ENCODE measurements at regions not wholly inside any gene's neighbourhood (a gene's known extent, or its start where the extent isn't known, plus 50 kb on each side); places are given as distances from the start of the nearest gene placed in this dataset.

- Histone ChIP-seq H3K4me1 (ENCODE audit: control insufficient read depth in 1 of 2, insufficient read depth in 2 of 2, low read length in 2 of 2) (no peaks in the 10 kb centered on the region), H3K9ac (ENCODE audit: insufficient read depth, low read length, poor library complexity, severe bottlenecking) (no peak overlapping the region), H3K36me3 (replicated peaks in 1 of 2; ENCODE audit: control insufficient read depth in 1 of 2, insufficient read depth in 2 of 2, low read length in 2 of 2) (no peaks in the 10 kb centered on the region), H3K27ac (ENCODE audit: low read depth in 1 of 2, low read length in 2 of 2) (no peak overlapping the region), H2AFZ (ENCODE audit: insufficient read depth, low read depth, low read length, poor library complexity, severe bottlenecking) (no peak overlapping the region), H4K20me1 (ENCODE audit: insufficient read depth, low read length) (no peaks in the 10 kb centered on the region), H3K4me2 (replicated peaks; ENCODE audit: extremely low read depth, low read length, poor library complexity, severe bottlenecking) (no peak overlapping the region), H3K9me3 (replicated peaks in 1 of 2; ENCODE audit: control insufficient read depth in 1 of 2, insufficient read depth in 1 of 2, low read length in 2 of 2) (peaks cover 0 to 19% of the 10 kb centered on the region in 2 donors), H3K4me3 (replicated peaks in 1 of 3; ENCODE audit: low read depth in 2 of 3, low read length in 3 of 3) (no peak overlapping the region), H3K27me3 (ENCODE audit: control insufficient read depth in 2 of 2, insufficient read depth in 2 of 2, low read length in 2 of 2) (peaks cover 0 to 4% of the 10 kb centered on the region in 2 donors), H3K79me2 (ENCODE audit: insufficient read depth, low read length) (no peaks in the 10 kb centered on the region)
- DNase-seq = no peak
- intact Hi-C loops (cut with micrococcal nuclease) = no loop called here
- WGBS (ENCODE audit: insufficient coverage) = 94% methylated on average over 2 of the region's 4 CpGs
- Mint-ChIP-seq H3K4me1 (no peaks in the 10 kb centered on the region), H3K4me3 (no peak overlapping the region), H3K27me3 (ENCODE audit: low read depth in 3 of 3) (peaks cover 0 to 13% (median 6%) of the 10 kb centered on the region in 3 donors), H3K27ac (no peak overlapping the region), H3K36me3 (no peaks in the 10 kb centered on the region), H3K9me3 (peaks cover 7 to 22% (median 19%) of the 10 kb centered on the region in 7 donors)
- TF ChIP-seq CTCF (IDR thresholded peaks at IDR 0.05) = no peak
Measured at GRCh38 chr9:126043681-126044080, 282.9 kb upstream of the MVB12B start.

GRCh38 chr9:126049088-126049487 lies 277.5 kb upstream of the MVB12B start:
- Mint-ChIP-seq H3K27me3 (ENCODE audit: low read depth in 3 of 3) (peaks cover 4 to 19% (median 6%) of the 10 kb centered on the region in 3 donors), H3K27ac (no peak overlapping the region)

More at GRCh38 chr9:126049088-126049487, 277.5 kb upstream of the MVB12B start:
- H3K79me2 ChIP-seq (ENCODE audit: insufficient read depth, low read length) = no peaks in the 10 kb centered on the region
- no peaks in the 10 kb centered on the region for H3K4me1 ChIP-seq (ENCODE audit: control insufficient read depth in 1 of 2, insufficient read depth in 2 of 2, low read length in 2 of 2)
- no peak overlapping the region for H3K4me2 ChIP-seq (replicated peaks; ENCODE audit: extremely low read depth, low read length, poor library complexity, severe bottlenecking)
- H3K4me3 Mint-ChIP-seq = no peak overlapping the region
- H3K9me3 ChIP-seq (replicated peaks in 1 of 2; ENCODE audit: control insufficient read depth in 1 of 2, insufficient read depth in 1 of 2, low read length in 2 of 2) = peaks cover 0 to 19% of the 10 kb centered on the region in 2 donors
- TF ChIP-seq CTCF (IDR thresholded peaks at IDR 0.05) = no peak
- no peak overlapping the region for H3K4me3 ChIP-seq (replicated peaks in 1 of 3; ENCODE audit: low read depth in 2 of 3, low read length in 3 of 3)
- no peak overlapping the region for H3K9ac ChIP-seq (ENCODE audit: insufficient read depth, low read length, poor library complexity, severe bottlenecking)
- no peak for DNase-seq
- H3K9me3 Mint-ChIP-seq = peaks cover 5 to 18% (median 16%) of the 10 kb centered on the region in 7 donors
- H3K27me3 ChIP-seq (ENCODE audit: control insufficient read depth in 2 of 2, insufficient read depth in 2 of 2, low read length in 2 of 2) = no peaks in the 10 kb centered on the region
- H3K36me3 Mint-ChIP-seq = no peaks in the 10 kb centered on the region
- no peak overlapping the region for H3K27ac ChIP-seq (ENCODE audit: low read depth in 1 of 2, low read length in 2 of 2)
- 78% methylated on average over 5 of the region's 8 CpGs for WGBS (ENCODE audit: insufficient coverage)
- H4K20me1 ChIP-seq (ENCODE audit: insufficient read depth, low read length) = no peaks in the 10 kb centered on the region
- no peaks in the 10 kb centered on the region for H3K36me3 ChIP-seq (replicated peaks in 1 of 2; ENCODE audit: control insufficient read depth in 1 of 2, insufficient read depth in 2 of 2, low read length in 2 of 2)
- H3K4me1 Mint-ChIP-seq = no peaks in the 10 kb centered on the region
- H2AFZ ChIP-seq (ENCODE audit: insufficient read depth, low read depth, low read length, poor library complexity, severe bottlenecking) = no peak overlapping the region
- intact Hi-C loops (cut with micrococcal nuclease) = no loop called here

Measured in CD14-positive monocyte (primary cell).